Mesenchymal stem cell (in vitro differentiated cells and primary cell): ENCODE measurements at regions not wholly inside any gene's neighbourhood (a gene's known extent, or its start where the extent isn't known, plus 50 kb on each side); places are given as distances from the start of the nearest gene placed in this dataset.

Experiments used
- DNase-seq: peaks from one replicate; pipeline ENCODE4 v3.0.0-alpha.2; 2013
- H2AFZ ChIP-seq: one replicate; pipeline ENCODE4 v1.6.1; 2013; ENCODE audit warnings: low read depth, mild to moderate bottlenecking, control low read depth, inconsistent platforms, low read length, moderate library complexity
- H2AK5ac ChIP-seq: 2 replicates; pipeline ENCODE4 v1.6.1; 2013; ENCODE audit warnings: low read length, moderate library complexity, mild to moderate bottlenecking, inconsistent platforms; ENCODE audit not compliant: severe bottlenecking
- H2BK120ac ChIP-seq: one replicate; pipeline ENCODE4 v1.6.1; 2013; ENCODE audit warnings: low read depth, mild to moderate bottlenecking, inconsistent platforms, low read length, moderate library complexity
- H2BK12ac ChIP-seq, 2 experiments: one replicate each; pipeline ENCODE4 v1.6.1; 2013; ENCODE audit warnings: inconsistent platforms in 2 of 2, low read length in 2 of 2, mild to moderate bottlenecking in 2 of 2, moderate library complexity in 2 of 2, control low read depth in 1 of 2
- H2BK15ac ChIP-seq: one replicate; pipeline ENCODE4 v1.6.1; 2013; ENCODE audit warnings: mild to moderate bottlenecking, low read depth, inconsistent platforms; ENCODE audit not compliant: poor library complexity, severe bottlenecking
- H2BK5ac ChIP-seq: 2 replicates; pipeline ENCODE4 v1.6.1; 2013; ENCODE audit warnings: low read depth, mild to moderate bottlenecking, low read length, control low read depth, inconsistent platforms; ENCODE audit not compliant: poor library complexity, severe bottlenecking
- H3K14ac ChIP-seq, 2 experiments: one replicate each; pipeline ENCODE4 v1.6.1; 2013; ENCODE audit warnings: inconsistent platforms in 2 of 2, low read length in 2 of 2, control low read depth in 1 of 2, mild to moderate bottlenecking in 1 of 2, moderate library complexity in 1 of 2
- H3K18ac ChIP-seq, 2 experiments: one replicate each; pipeline ENCODE4 v1.6.1; 2013; ENCODE audit warnings: inconsistent platforms in 2 of 2, low read length in 2 of 2, control low read depth in 1 of 2, low read depth in 1 of 2, mild to moderate bottlenecking in 1 of 2
- H3K23ac ChIP-seq, 2 experiments: one replicate each; pipeline ENCODE4 v1.6.1; 2013; ENCODE audit warnings: inconsistent platforms in 2 of 2, low read length in 2 of 2, mild to moderate bottlenecking in 2 of 2, moderate library complexity in 2 of 2, control low read depth in 1 of 2
- H3K27ac ChIP-seq: 2 replicates; pipeline ENCODE4 v1.5.1; 2013; ENCODE audit warnings: mild to moderate bottlenecking, moderate library complexity, low read length, control low read depth, inconsistent platforms; ENCODE audit not compliant: poor library complexity, severe bottlenecking
- H3K27me3 ChIP-seq, 2 experiments: 2 replicates each; pipeline versions ENCODE4 v1.6.1 to v1.7.0; 2013; ENCODE audit warnings: low read length in 2 of 2, mild to moderate bottlenecking in 2 of 2, moderate library complexity in 2 of 2, control low read depth in 1 of 2, inconsistent platforms in 1 of 2; ENCODE audit not compliant: control insufficient read depth in 1 of 2, insufficient read depth in 1 of 2
- H3K36me3 ChIP-seq, 2 experiments: 2 replicates each; pipeline versions ENCODE4 v1.6.1 to v1.7.0; 2013; ENCODE audit warnings: low read length in 2 of 2, control low read depth in 1 of 2, inconsistent platforms in 1 of 2, low read depth in 1 of 2, mild to moderate bottlenecking in 1 of 2; ENCODE audit not compliant: insufficient read depth in 2 of 2, control insufficient read depth in 1 of 2
- H3K4ac ChIP-seq, 2 experiments: one replicate each; pipeline ENCODE4 v1.6.1; 2013; ENCODE audit warnings: inconsistent platforms in 2 of 2, low read length in 2 of 2, mild to moderate bottlenecking in 2 of 2, moderate library complexity in 2 of 2, control low read depth in 1 of 2, low read depth in 1 of 2
- H3K4me1 ChIP-seq: 2 replicates; pipeline ENCODE4 v1.6.1; 2013; ENCODE audit warnings: low read depth, low read length, control low read depth; ENCODE audit not compliant: control insufficient read depth, insufficient read depth
- H3K4me2 ChIP-seq: 2 replicates; pipeline ENCODE4 v1.6.1; 2013; ENCODE audit warnings: low read length, mild to moderate bottlenecking, inconsistent platforms; ENCODE audit not compliant: poor library complexity, severe bottlenecking
- H3K4me3 ChIP-seq, 2 experiments: 2 replicates each; pipeline versions ENCODE4 v1.5.1 to v1.7.0; 2013; ENCODE audit warnings: low read length in 2 of 2, mild to moderate bottlenecking in 2 of 2, control low read depth in 1 of 2, low read depth in 1 of 2; ENCODE audit not compliant: insufficient read depth in 1 of 2
- H3K79me1 ChIP-seq: replicated peaks from 2 replicates; pipeline ENCODE4 v1.6.1; 2013; ENCODE audit warnings: mild to moderate bottlenecking, control low read depth, low read length, inconsistent platforms; ENCODE audit not compliant: poor library complexity, severe bottlenecking
- H3K9ac ChIP-seq: 2 replicates; pipeline ENCODE4 v1.7.0; 2013; ENCODE audit warnings: mild to moderate bottlenecking, low read length, moderate library complexity
- H3K9me3 ChIP-seq: 2 replicates; pipeline ENCODE4 v1.7.0; 2013; ENCODE audit warnings: mild to moderate bottlenecking, low read length; ENCODE audit not compliant: control insufficient read depth
- H4K8ac ChIP-seq: one replicate; pipeline ENCODE4 v1.6.1; 2013; ENCODE audit warnings: inconsistent platforms, mild to moderate bottlenecking, low read length, moderate library complexity
- H4K91ac ChIP-seq: one replicate; pipeline ENCODE4 v1.6.1; 2013; ENCODE audit warnings: mild to moderate bottlenecking, low read length, inconsistent platforms
- WGBS: methylation state at CpG from one replicate; pipeline ENCODE4 v1.1.7; 2013; ENCODE audit warnings: mixed read lengths; 5-methylcytosine and 5-hydroxymethylcytosine counted together

DNA sequence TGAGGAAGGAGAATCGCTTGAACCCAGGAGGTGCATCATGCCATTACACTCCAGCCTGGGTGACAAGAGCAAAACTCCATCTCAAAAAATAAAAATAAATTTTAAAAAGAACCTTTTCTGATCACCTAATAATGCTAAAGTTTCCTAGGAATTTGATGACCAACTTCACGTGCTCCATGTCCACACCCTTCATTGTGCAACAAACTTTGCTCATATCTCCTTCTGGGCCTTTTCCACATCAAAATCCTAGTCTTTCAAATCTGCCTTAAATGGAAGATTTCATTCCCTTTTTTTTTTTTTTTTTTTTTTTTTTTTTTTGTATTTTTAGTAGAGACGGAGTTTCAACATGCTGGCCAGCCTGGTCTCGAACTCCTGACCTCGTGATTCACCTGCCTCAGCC lies 112.5 kb upstream of the LOC128125822 start:
- no peaks in the 10 kb centered on the region for H3K4me1 ChIP-seq
- no peak overlapping the region for H3K4me2 ChIP-seq
- H2AK5ac ChIP-seq: no peak overlapping the region
- no peak for DNase-seq
- H4K8ac ChIP-seq: no peak overlapping the region
- H3K27ac ChIP-seq: no peak overlapping the region
- H3K23ac ChIP-seq: no peak overlapping the region
- 94% methylated on average over 5 of the region's 5 CpGs for WGBS
- H3K9me3 ChIP-seq: no peaks in the 10 kb centered on the region
- H3K9ac ChIP-seq: no peak overlapping the region
- no peak overlapping the region for H2BK120ac ChIP-seq
- H3K4ac ChIP-seq: no peak overlapping the region
- no peak overlapping the region for H4K91ac ChIP-seq
- no peak overlapping the region for H2BK15ac ChIP-seq
- H2AFZ ChIP-seq: no peak overlapping the region
- no peaks in the 10 kb centered on the region for H3K27me3 ChIP-seq
- no peak overlapping the region for H2BK5ac ChIP-seq
- H3K36me3 ChIP-seq: no peaks in the 10 kb centered on the region
- no peak overlapping the region for H3K18ac ChIP-seq
- H3K79me1 ChIP-seq: no peaks in the 10 kb centered on the region
- no peak overlapping the region for H3K14ac ChIP-seq
- H3K4me3 ChIP-seq: no peak overlapping the region
- H2BK12ac ChIP-seq: no peak overlapping the region

DNA sequence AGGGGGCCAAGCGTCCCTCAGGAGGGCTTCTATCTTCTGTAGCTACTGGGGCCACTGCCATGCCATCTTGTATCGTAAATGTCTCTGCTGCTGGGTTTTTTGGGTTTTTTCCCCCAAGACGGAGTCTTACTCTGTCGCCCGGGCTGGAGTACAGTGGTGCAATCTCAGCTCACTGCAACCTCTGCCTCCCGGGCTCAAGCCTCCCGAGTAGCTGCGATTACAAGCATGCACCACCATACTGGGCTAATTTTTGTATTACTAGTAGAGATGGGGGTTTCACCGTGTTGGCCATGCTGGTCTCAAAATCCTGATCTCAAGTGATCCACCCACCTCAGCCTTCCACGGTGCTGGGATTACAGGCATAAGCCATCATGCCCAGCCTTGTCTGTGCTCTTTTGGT lies 111.3 kb upstream of the LOC128125822 start:
- no peak overlapping the region for H2BK5ac ChIP-seq
- no peak overlapping the region for H2BK12ac ChIP-seq
- 95% methylated on average over 10 of the region's 10 CpGs for WGBS
- no peaks in the 10 kb centered on the region for H3K79me1 ChIP-seq
- H3K9ac ChIP-seq: no peak overlapping the region
- H3K9me3 ChIP-seq: no peaks in the 10 kb centered on the region
- no peak overlapping the region for H2BK120ac ChIP-seq
- H3K23ac ChIP-seq: no peak overlapping the region
- no peak overlapping the region for H2AK5ac ChIP-seq
- H3K18ac ChIP-seq: no peak overlapping the region
- H3K4me1 ChIP-seq: no peaks in the 10 kb centered on the region
- H2AFZ ChIP-seq: no peak overlapping the region
- no peak overlapping the region for H3K4me2 ChIP-seq
- H4K91ac ChIP-seq: no peak overlapping the region
- no peak for DNase-seq
- no peak overlapping the region for H3K27ac ChIP-seq
- no peak overlapping the region for H3K4me3 ChIP-seq
- H2BK15ac ChIP-seq: no peak overlapping the region
- no peaks in the 10 kb centered on the region for H3K27me3 ChIP-seq
- no peak overlapping the region for H3K4ac ChIP-seq
- no peaks in the 10 kb centered on the region for H3K36me3 ChIP-seq
- no peak overlapping the region for H4K8ac ChIP-seq
- H3K14ac ChIP-seq: no peak overlapping the region

DNA sequence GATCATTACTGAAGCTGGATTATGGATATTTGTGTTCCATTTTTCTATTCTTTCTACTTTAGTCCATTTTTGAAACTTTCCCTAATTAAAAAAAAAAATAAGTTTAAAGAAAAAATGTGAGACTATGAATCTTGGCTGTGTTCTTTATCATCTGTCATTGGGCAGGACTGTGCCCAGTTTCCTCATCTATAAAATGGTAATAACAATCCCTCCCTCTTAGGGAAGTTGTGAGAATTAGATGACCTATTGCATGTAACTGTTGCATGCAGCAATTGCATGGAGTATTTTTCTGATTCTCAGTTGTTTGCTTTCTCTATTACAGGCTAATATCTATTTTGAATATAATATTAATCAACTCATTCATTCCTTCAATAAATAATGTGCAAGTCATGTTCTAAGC lies 108.2 kb upstream of the LOC128125822 start:
- Histone ChIP-seq H3K4me3 (no peak overlapping the region), H4K91ac (no peak overlapping the region), H3K36me3 (no peaks in the 10 kb centered on the region), H3K9me3 (no peaks in the 10 kb centered on the region), H3K27ac (no peak overlapping the region), H3K9ac (no peak overlapping the region), H2AFZ (no peak overlapping the region), H4K8ac (no peak overlapping the region), H2AK5ac (no peak overlapping the region), H3K4ac (no peak overlapping the region), H2BK120ac (no peak overlapping the region), H3K4me2 (no peak overlapping the region), H2BK12ac (no peak overlapping the region), H3K14ac (no peak overlapping the region), H2BK15ac (no peak overlapping the region), H3K4me1 (no peaks in the 10 kb centered on the region), H3K27me3 (no peaks in the 10 kb centered on the region), H3K18ac (no peak overlapping the region), H2BK5ac (no peak overlapping the region), H3K79me1 (no peaks in the 10 kb centered on the region), H3K23ac (no peak overlapping the region)
- no peak for DNase-seq

DNA sequence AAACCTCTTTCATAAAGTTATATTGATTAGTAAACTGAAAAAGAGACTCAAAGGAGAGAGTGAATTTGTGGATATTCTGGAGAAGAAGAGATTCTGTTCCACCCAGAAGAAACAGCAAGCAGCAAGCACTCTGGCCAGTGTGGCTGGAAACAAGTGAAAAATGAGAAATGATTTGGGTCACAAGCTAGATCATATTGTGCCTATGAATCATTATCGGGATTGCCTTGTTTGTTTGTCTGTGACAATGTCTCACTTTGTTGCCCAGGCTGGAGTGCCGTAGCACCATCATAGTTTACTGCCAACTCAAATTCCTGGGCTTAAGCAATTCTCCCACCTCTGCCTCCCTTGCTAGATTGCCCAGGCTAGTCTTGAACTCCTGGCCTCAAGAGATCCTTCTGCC lies 106.5 kb upstream of the LOC128125822 start:
- no peak overlapping the region for H2BK5ac ChIP-seq
- H3K9me3 ChIP-seq: no peaks in the 10 kb centered on the region
- no peak overlapping the region for H4K91ac ChIP-seq
- no peak overlapping the region for H3K14ac ChIP-seq
- H3K27me3 ChIP-seq: no peaks in the 10 kb centered on the region
- H3K79me1 ChIP-seq: no peaks in the 10 kb centered on the region
- no peak overlapping the region for H3K4me3 ChIP-seq
- no peaks in the 10 kb centered on the region for H3K36me3 ChIP-seq
- H3K27ac ChIP-seq: no peak overlapping the region
- no peak overlapping the region for H2AFZ ChIP-seq
- no peak overlapping the region for H2BK12ac ChIP-seq
- H2BK120ac ChIP-seq: no peak overlapping the region
- DNase-seq: no peak
- H3K4me2 ChIP-seq: no peak overlapping the region
- WGBS: 82% methylated on average over 2 of the region's 2 CpGs
- H3K4ac ChIP-seq: no peak overlapping the region
- H4K8ac ChIP-seq: no peak overlapping the region
- H2BK15ac ChIP-seq: no peak overlapping the region
- no peak overlapping the region for H3K23ac ChIP-seq
- H3K9ac ChIP-seq: no peak overlapping the region
- no peak overlapping the region for H2AK5ac ChIP-seq
- H3K4me1 ChIP-seq: no peaks in the 10 kb centered on the region
- H3K18ac ChIP-seq: no peak overlapping the region
